K562 (cell line): ENCODE measurements at regions not wholly inside any gene's neighbourhood (a gene's known extent, or its start where the extent isn't known, plus 50 kb on each side); places are given as distances from the start of the nearest gene placed in this dataset.

Source experiments
- ATAC-seq: fragments of 200-7000 bp; cut with Tn5 transposase; 3 replicates; pipeline ENCODE4 v1.9.1; 2020; ENCODE audit warnings: moderate library complexity
- BruUV-seq: library from RNA; stranded (reverse); fragments of 400-500 nt; replicated peaks from 2 replicates; lab custom pipeline; 2021; lab: Mats Ljungman, UMichigan
- CTCF ChIA-PET: fragments of 300-600 bp; formaldehyde crosslinking; extraction: SDS; loops from one replicate; lab custom pipeline; 2021; ENCODE audit warnings: low intra/inter-chr PET ratio; lab: Yijun Ruan, JAX
- POLR2A ChIA-PET: fragments of 300-600, 350-650 bp; sonication (Branson Sonifier 250); formaldehyde crosslinking; extraction: SDS; loops from one replicate; lab custom pipeline; 2021; ENCODE audit warnings: antibody characterized with exemption, inconsistent platforms; lab: Yijun Ruan, JAX
- DNase-seq, 4 experiments: peaks; one replicate each; pipeline versions ENCODE4 v3.0.0 to v3.0.0-alpha.2; 2011 to 2018; ENCODE audit warnings: low spot score in 3 of 4, mixed read lengths in 3 of 4; ENCODE audit errors: extremely low read depth in 1 of 4
- FAIRE-seq: peaks from 2 replicates; lab custom pipeline; 2011; peaks lifted over from hg19 to GRCh38; lab: Jason Lieb, UNC
- H2AFZ ChIP-seq: 2 replicates; pipeline ENCODE4 v1.6.0; 2011; ENCODE audit warnings: low read depth, low read length, control low read depth, inconsistent platforms
- H3K27ac ChIP-seq: fragments of 200-600 bp; 3 replicates; pipeline ENCODE4 v1.8.0; 2011; ENCODE audit warnings: low read depth, mild to moderate bottlenecking, control low read depth, inconsistent platforms, low read length, moderate library complexity, mixed read lengths; ENCODE audit errors: extremely low read depth
- H3K27me3 ChIP-seq, 2 experiments: fragments of 300-600 bp in 1 of 2; 2 replicates in 1 of 2; 3 replicates in 1 of 2; pipeline versions ENCODE4 v1.6.0 to v1.8.0; 2011; ENCODE audit warnings: inconsistent platforms in 2 of 2, low read length in 2 of 2, mild to moderate bottlenecking in 1 of 2, mixed read lengths in 1 of 2, moderate library complexity in 1 of 2; ENCODE audit not compliant: control insufficient read depth in 2 of 2, insufficient read depth in 2 of 2
- H3K36me3 ChIP-seq: fragments of 300-600 bp; 3 replicates; pipeline ENCODE4 v1.8.0; 2011; ENCODE audit warnings: mild to moderate bottlenecking, low read length, inconsistent platforms; ENCODE audit not compliant: control insufficient read depth, insufficient read depth
- H3K4me1 ChIP-seq, 2 experiments: fragments of 200-600 bp in 1 of 2; replicated peaks in 1 of 2; 2 replicates in 1 of 2; 3 replicates in 1 of 2; pipeline versions ENCODE4 v1.5.1 to v1.8.0; 2011; ENCODE audit warnings: inconsistent platforms in 2 of 2, low read length in 2 of 2, mild to moderate bottlenecking in 1 of 2, mixed read lengths in 1 of 2, moderate library complexity in 1 of 2; ENCODE audit not compliant: control insufficient read depth in 2 of 2, insufficient read depth in 2 of 2
- H3K4me2 ChIP-seq: 2 replicates; pipeline ENCODE4 v1.6.1; 2011; ENCODE audit warnings: low read length, control low read depth, inconsistent platforms, mixed read lengths; ENCODE audit not compliant: insufficient read depth
- H3K4me3 ChIP-seq: fragments of 200-600 bp; sonication (generic), shearing (Covaris generic); 2 replicates; pipeline ENCODE4 v1.5.1; 2016; ENCODE audit warnings: control low read depth, inconsistent platforms
- H3K79me2 ChIP-seq: fragments of 200-600 bp; 3 replicates; pipeline ENCODE4 v1.8.0; 2011; ENCODE audit warnings: low read length, inconsistent platforms; ENCODE audit not compliant: control insufficient read depth, insufficient read depth
- H3K9ac ChIP-seq, 2 experiments: 2 replicates each; pipeline versions ENCODE4 v1.6.0 to v1.6.1; 2011; ENCODE audit warnings: low read depth in 2 of 2, low read length in 2 of 2, control low read depth in 1 of 2, inconsistent platforms in 1 of 2, mild to moderate bottlenecking in 1 of 2, mixed read lengths in 1 of 2; ENCODE audit not compliant: insufficient read depth in 1 of 2
- H3K9me1 ChIP-seq: one replicate; pipeline ENCODE4 v1.6.0; 2011; ENCODE audit warnings: inconsistent platforms, mild to moderate bottlenecking, low read length, moderate library complexity; ENCODE audit not compliant: control insufficient read depth, insufficient read depth
- H3K9me3 ChIP-seq: replicated peaks from 2 replicates; pipeline ENCODE4 v1.5.1; 2011; ENCODE audit warnings: low read depth, low read length, inconsistent platforms; ENCODE audit not compliant: control insufficient read depth, insufficient read depth
- H4K20me1 ChIP-seq: replicated peaks from 2 replicates; pipeline ENCODE4 v1.6.1; 2011; ENCODE audit warnings: low read length, inconsistent platforms, mixed read lengths; ENCODE audit not compliant: control insufficient read depth, insufficient read depth
- ELF1 ChIP-seq: fragments of 200-800 bp; sonication (Bioruptor generic); IDR thresholded peaks from 2 replicates; pipeline ENCODE4 v1.6.1; 2016; ENCODE audit warnings: missing genetic modification characterization, missing compliant biosample characterization
- HBP1 ChIP-seq: fragments of 450-650 bp; formaldehyde crosslinking; IDR thresholded peaks from 2 replicates; pipeline ENCODE4 v1.4.0; 2022; ENCODE audit warnings: missing genetic modification characterization
- KLF16 ChIP-seq: IDR thresholded peaks from 2 replicates; pipeline ENCODE4 v1.6.1; 2016; ENCODE audit warnings: antibody characterized with exemption
- MAZ ChIP-seq, 2 experiments: fragments of 450-650 bp in 1 of 2; sonication (generic) in 1 of 2; formaldehyde crosslinking; IDR thresholded peaks in 1 of 2; conservative IDR thresholded peaks in 1 of 2; 2 replicates each; pipeline versions ENCODE4 v1.4.0 to v1.5.0; 2020; ENCODE audit warnings: mild to moderate bottlenecking in 1 of 2, missing genetic modification reagents in 1 of 2
- MTA2 ChIP-seq: fragments of 450-650 bp; IDR thresholded peaks from 2 replicates; pipeline ENCODE4 v1.6.1; 2016; ENCODE audit warnings: low read depth
- NKRF ChIP-seq: fragments of 450-650 bp; IDR thresholded peaks from 2 replicates; pipeline ENCODE4 v1.6.1; 2016; ENCODE audit warnings: borderline replicate concordance
- SETDB1 ChIP-seq: IDR thresholded peaks from one replicate; pipeline ENCODE4 v1.6.1; 2012; ENCODE audit warnings: low read length, control low read depth, inconsistent platforms
- SUPT5H ChIP-seq: fragments of 450-650 bp; IDR thresholded peaks from 2 replicates; pipeline ENCODE4 v1.6.1; 2016
- TFAM ChIP-seq: fragments of 250-450 bp; sonication (Bioruptor Pico); conservative IDR thresholded peaks from 2 replicates; pipeline ENCODE4 v1.5.0; 2021; ENCODE audit warnings: mild to moderate bottlenecking, moderate library complexity
- ZNF217 ChIP-seq: sonication (generic); formaldehyde crosslinking; IDR thresholded peaks from 2 replicates; pipeline ENCODE4 v1.8.0; 2022; ENCODE audit warnings: mild to moderate bottlenecking, missing genetic modification reagents
- WGBS: fragments of 100-300 bp; shearing (Covaris generic); methylation state at CpG from one replicate; pipeline ENCODE4 v1.1.6; 2016; ENCODE audit warnings: low coverage, mixed read lengths; ENCODE audit not compliant: insufficient coverage; ENCODE audit errors: missing lambda C conversion rate; 5-methylcytosine and 5-hydroxymethylcytosine counted together
- in situ Hi-C: fragments of 300-500 bp; cut with MboI; formaldehyde crosslinking; loops from 4 replicates; pipeline ENCODE4 v1.15.0; 2018; ENCODE audit warnings: inconsistent platforms, mixed read lengths
- intact Hi-C: fragments of 100-400 bp; cut with micrococcal nuclease; formaldehyde crosslinking; loops from 2 replicates; pipeline ENCODE4 v1.14.2; 2022
- TF ChIP-seq, protein P1 (sequence below): fragments of 450-650 bp; conservative IDR thresholded peaks from 2 replicates; pipeline ENCODE4 v1.6.1; 2016; ENCODE audit warnings: missing genetic modification characterization, low read depth, mild to moderate bottlenecking, control low read depth, missing compliant biosample characterization
- TF ChIP-seq, protein P2 (sequence below): fragments of 450-650 bp; IDR thresholded peaks from 2 replicates; pipeline ENCODE4 v1.6.1; 2018; ENCODE audit not compliant: partially characterized antibody

DNA sequence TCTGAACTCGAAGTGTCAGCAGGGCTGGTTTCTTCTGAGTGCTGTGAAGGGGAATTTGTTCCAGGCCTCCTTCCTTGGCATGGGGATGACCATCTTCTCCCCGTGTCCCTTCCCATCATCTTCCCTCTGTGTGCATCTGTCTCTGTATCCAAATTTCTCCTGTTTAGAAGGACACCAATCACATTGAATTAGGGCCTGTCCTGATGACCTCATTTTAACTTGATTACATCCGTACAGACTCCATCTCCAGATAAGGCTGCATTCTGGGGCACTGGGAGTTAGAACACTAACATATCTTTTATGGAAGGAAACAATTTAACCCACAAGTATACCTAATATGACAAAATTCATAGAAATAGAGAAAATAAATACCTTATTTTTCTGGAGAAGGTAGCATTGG lies 76.8 kb upstream of the ANKRD1 start (continued):
- TF ChIP-seq, protein P1, sequence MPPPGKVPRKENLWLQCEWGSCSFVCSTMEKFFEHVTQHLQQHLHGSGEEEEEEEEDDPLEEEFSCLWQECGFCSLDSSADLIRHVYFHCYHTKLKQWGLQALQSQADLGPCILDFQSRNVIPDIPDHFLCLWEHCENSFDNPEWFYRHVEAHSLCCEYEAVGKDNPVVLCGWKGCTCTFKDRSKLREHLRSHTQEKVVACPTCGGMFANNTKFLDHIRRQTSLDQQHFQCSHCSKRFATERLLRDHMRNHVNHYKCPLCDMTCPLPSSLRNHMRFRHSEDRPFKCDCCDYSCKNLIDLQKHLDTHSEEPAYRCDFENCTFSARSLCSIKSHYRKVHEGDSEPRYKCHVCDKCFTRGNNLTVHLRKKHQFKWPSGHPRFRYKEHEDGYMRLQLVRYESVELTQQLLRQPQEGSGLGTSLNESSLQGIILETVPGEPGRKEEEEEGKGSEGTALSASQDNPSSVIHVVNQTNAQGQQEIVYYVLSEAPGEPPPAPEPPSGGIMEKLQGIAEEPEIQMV (tag): no peak

DNA sequence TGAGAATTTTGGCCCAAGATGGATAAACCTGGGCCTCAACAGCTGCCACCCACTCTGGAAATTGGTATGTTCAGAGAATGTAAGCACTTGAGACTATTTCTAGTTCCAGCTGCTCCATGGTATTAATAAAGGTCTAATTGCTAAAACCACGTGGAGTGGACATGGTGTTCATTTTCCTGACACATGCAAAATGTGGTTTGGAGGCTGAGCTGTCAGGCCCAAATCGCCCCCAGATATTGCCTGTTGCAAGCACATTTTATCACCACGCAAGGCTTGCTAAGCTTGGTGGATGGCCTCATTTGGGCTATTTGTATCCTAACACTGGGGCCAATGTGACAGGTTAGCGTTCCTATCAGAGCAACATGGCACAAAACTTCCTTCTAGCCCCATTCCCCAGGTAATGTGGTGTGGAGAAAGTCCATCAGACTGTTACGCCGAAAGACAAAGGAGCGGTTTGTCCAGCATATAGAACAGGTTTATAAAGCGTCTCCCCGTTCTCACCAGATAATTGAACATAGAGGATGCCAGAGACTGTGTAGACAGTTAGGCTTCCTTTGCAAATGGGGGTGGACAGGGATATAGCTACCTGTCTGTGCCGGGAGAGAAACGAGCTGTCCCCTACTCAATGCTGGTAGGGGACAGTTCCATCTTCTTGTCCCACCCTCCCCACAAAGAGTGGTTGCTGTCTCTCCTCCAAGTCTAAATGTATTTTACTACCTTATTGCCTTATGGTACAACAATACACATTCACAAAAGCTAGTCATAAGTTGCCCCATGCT lies 78.0 kb upstream of the ANKRD1 start:
- under 1% methylated on average over 10 of the region's 11 CpGs for WGBS
- H3K9me3 ChIP-seq: no peaks in the 10 kb centered on the region
- no peak overlapping the region for H3K4me3 ChIP-seq
- in situ Hi-C loops (no loop called here), intact Hi-C loops (no loop called here)
- ATAC-seq (no peak), FAIRE-seq (no peak), DNase-seq (no peak)
- BruUV-seq: no TSS peak
- H3K4me1 ChIP-seq: no peaks in the 10 kb centered on the region
- peaks cover 0 to 10% of the 10 kb centered on the region in 2 experiments; a peak in 3 of 5 replicates for H3K27me3 ChIP-seq
- TF ChIP-seq ZNF217 (CRISPR knock-in tag): no peak
- TF ChIP-seq ELF1 (tag): no peak
- TF ChIP-seq MAZ (CRISPR knock-in tag; conservative IDR thresholded peaks at IDR 0.05 in 1 of 2, IDR thresholded peaks at IDR 0.05 in 1 of 2): no peak
- no peak for TF ChIP-seq TFAM (CRISPR knock-in tag)
- TF ChIP-seq SUPT5H: no peak
- TF ChIP-seq SETDB1: no peak
- TF ChIP-seq NKRF: no peak
- TF ChIP-seq MTA2: no peak
- TF ChIP-seq, protein P2, sequence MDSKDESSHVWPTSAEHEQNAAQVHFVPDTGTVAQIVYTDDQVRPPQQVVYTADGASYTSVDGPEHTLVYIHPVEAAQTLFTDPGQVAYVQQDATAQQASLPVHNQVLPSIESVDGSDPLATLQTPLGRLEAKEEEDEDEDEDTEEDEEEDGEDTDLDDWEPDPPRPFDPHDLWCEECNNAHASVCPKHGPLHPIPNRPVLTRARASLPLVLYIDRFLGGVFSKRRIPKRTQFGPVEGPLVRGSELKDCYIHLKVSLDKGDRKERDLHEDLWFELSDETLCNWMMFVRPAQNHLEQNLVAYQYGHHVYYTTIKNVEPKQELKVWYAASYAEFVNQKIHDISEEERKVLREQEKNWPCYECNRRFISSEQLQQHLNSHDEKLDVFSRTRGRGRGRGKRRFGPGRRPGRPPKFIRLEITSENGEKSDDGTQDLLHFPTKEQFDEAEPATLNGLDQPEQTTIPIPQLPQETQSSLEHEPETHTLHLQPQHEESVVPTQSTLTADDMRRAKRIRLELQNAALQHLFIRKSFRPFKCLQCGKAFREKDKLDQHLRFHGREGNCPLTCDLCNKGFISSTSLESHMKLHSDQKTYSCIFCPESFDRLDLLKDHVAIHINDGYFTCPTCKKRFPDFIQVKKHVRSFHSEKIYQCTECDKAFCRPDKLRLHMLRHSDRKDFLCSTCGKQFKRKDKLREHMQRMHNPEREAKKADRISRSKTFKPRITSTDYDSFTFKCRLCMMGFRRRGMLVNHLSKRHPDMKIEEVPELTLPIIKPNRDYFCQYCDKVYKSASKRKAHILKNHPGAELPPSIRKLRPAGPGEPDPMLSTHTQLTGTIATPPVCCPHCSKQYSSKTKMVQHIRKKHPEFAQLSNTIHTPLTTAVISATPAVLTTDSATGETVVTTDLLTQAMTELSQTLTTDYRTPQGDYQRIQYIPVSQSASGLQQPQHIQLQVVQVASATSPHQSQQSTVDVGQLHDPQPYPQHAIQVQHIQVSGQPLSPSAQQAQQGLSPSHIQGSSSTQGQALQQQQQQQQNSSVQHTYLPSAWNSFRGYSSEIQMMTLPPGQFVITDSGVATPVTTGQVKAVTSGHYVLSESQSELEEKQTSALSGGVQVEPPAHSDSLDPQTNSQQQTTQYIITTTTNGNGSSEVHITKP: no peak
- no peak for TF ChIP-seq KLF16
- TF ChIP-seq HBP1: no peak
- H3K9me1 ChIP-seq: no peaks in the 10 kb centered on the region
- H3K4me2 ChIP-seq: no peak overlapping the region
- H3K36me3 ChIP-seq: no peaks in the 10 kb centered on the region
- H3K27ac ChIP-seq: no peak overlapping the region
- ChIA-PET POLR2A (interaction anchor here (0.6 kb wide), 1 partner anchor 8 kb away, joined by 3 read pairs; no protein-coding TSS in a partner anchor), CTCF (no interaction called here)
- H4K20me1 ChIP-seq: no peaks in the 10 kb centered on the region
- no peak overlapping the region for H2AFZ ChIP-seq
- H3K9ac ChIP-seq: no peak overlapping the region
- no peaks in the 10 kb centered on the region for H3K79me2 ChIP-seq
